ENCODE measurements at regions not wholly inside any gene's neighbourhood (a gene's known extent, or its start where the extent isn't known, plus 50 kb on each side); places are given as distances from the start of the nearest gene placed in this dataset.

- Histone ChIP-seq H3K9me3 (ENCODE audit: control insufficient read depth, low read depth, low read length) (no peaks in the 10 kb centered on the region), H3K27ac (ENCODE audit: insufficient read length, low read depth, low read length) (no peak overlapping the region), H4K8ac (replicated peaks; ENCODE audit: insufficient read length, low read depth, low read length) (no peak overlapping the region), H2BK20ac (ENCODE audit: low read depth, low read length, poor library complexity, severe bottlenecking) (no peak overlapping the region), H3T11ph (ENCODE audit: low read length) (no peak overlapping the region), H2BK120ac (ENCODE audit: low read depth, low read length, poor library complexity, severe bottlenecking) (no peak overlapping the region), H4K5ac (ENCODE audit: insufficient read length, low read depth, low read length) (no peak overlapping the region), H3K79me1 (ENCODE audit: insufficient read depth, low read depth, low read length, poor library complexity, severe bottlenecking) (no peaks in the 10 kb centered on the region), H4K20me1 (ENCODE audit: control insufficient read depth, insufficient read depth, insufficient read length) (no peaks in the 10 kb centered on the region), H2BK5ac (ENCODE audit: insufficient read length, low read length) (no peak overlapping the region), H3K27me3 (ENCODE audit: insufficient read depth, low read length) (no peaks in the 10 kb centered on the region; the same call in 1 of the 2 replicates), H3K56ac (ENCODE audit: insufficient read length, low read depth, low read length) (no peak overlapping the region), H2AFZ (ENCODE audit: low read length) (no peak overlapping the region), H3K9ac (ENCODE audit: extremely low read depth, insufficient read length, low read length) (no peak overlapping the region), H2BK12ac (ENCODE audit: insufficient read length, low read depth, low read length) (no peak overlapping the region), H3K23ac (ENCODE audit: insufficient read length, low read depth, low read length) (no peak overlapping the region), H3K18ac (ENCODE audit: insufficient read length, low read depth, low read length) (no peak overlapping the region), H3K23me2 (ENCODE audit: insufficient read length, low read depth, low read length, poor library complexity, severe bottlenecking) (no peaks in the 10 kb centered on the region), H4K91ac (ENCODE audit: insufficient read length, low read depth, low read length) (no peak overlapping the region), H2AK5ac (ENCODE audit: insufficient read length, low read length) (no peak overlapping the region), H3K79me2 (ENCODE audit: insufficient read depth, low read length) (no peaks in the 10 kb centered on the region), H3K4me1 (ENCODE audit: insufficient read depth, low read length) (no peaks in the 10 kb centered on the region), H3K4me2 (ENCODE audit: insufficient read depth, insufficient read length, low read length) (no peak overlapping the region), H3K14ac (ENCODE audit: insufficient read depth, low read length) (no peak overlapping the region), H3K4ac (ENCODE audit: low read depth, low read length) (no peak overlapping the region), H2BK15ac (ENCODE audit: low read depth, low read length) (no peak overlapping the region)
- TF ChIP-seq, protein P1, sequence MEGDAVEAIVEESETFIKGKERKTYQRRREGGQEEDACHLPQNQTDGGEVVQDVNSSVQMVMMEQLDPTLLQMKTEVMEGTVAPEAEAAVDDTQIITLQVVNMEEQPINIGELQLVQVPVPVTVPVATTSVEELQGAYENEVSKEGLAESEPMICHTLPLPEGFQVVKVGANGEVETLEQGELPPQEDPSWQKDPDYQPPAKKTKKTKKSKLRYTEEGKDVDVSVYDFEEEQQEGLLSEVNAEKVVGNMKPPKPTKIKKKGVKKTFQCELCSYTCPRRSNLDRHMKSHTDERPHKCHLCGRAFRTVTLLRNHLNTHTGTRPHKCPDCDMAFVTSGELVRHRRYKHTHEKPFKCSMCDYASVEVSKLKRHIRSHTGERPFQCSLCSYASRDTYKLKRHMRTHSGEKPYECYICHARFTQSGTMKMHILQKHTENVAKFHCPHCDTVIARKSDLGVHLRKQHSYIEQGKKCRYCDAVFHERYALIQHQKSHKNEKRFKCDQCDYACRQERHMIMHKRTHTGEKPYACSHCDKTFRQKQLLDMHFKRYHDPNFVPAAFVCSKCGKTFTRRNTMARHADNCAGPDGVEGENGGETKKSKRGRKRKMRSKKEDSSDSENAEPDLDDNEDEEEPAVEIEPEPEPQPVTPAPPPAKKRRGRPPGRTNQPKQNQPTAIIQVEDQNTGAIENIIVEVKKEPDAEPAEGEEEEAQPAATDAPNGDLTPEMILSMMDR (conservative IDR thresholded peaks at IDR 0.05), result no peak
- no peak for DNase-seq
- peaks cover 2 to 4% of the 10 kb centered on the region in 2 experiments; a peak in 1 of 4 replicates for H3K4me1 Mint-ChIP-seq
- no peak overlapping the region for H3K4me3 Mint-ChIP-seq
- H3K27me3 Mint-ChIP-seq (ENCODE audit: low read depth), result peaks cover 1% of the 10 kb centered on the region; the same call in 1 of the 2 replicates
- H3K36me3 Mint-ChIP-seq (ENCODE audit: insufficient read depth in 1 of 3, low read depth in 3 of 3), result peaks cover 0 to 6% (median 2%) of the 10 kb centered on the region in 3 experiments; a peak in 4 of 7 replicates
- no peak overlapping the region for H3K27ac Mint-ChIP-seq
- H3K9me3 Mint-ChIP-seq, result peaks cover 10 to 13% of the 10 kb centered on the region in 2 experiments; a peak in 4 of 5 replicates
- no CpG with 5 or more reads among the region's 1 CpG for WGBS (ENCODE audit: extremely low coverage, insufficient read length, low lambda C conversion rate)
These were observed 398.5 kb downstream of the VPS13C start for GRCh38 chr15:61661791-61662190.
